ENCODE measurements at regions not wholly inside any gene's neighbourhood (a gene's known extent, or its start where the extent isn't known, plus 50 kb on each side); places are given as distances from the start of the nearest gene placed in this dataset.

- TF ChIP-seq CTCF (IDR thresholded peaks at IDR 0.05; ENCODE audit: insufficient read depth, low read depth, low read length), result no peak
- H3K4me3 ChIP-seq (ENCODE audit: low read depth, low read length), result no peak overlapping the region
Measured at GRCh38 chr1:182245040-182245439, 146.6 kb downstream of the GLUL start.

GRCh38 chr1:182244451-182244850, 147.1 kb downstream of the GLUL start:
- TF ChIP-seq CTCF (IDR thresholded peaks at IDR 0.05; ENCODE audit: insufficient read depth, low read depth, low read length), result no peak
- DNase-seq (ENCODE audit: low read depth), result no peak
- H3K4me3 ChIP-seq (ENCODE audit: low read depth, low read length), result no peak overlapping the region

More at GRCh38 chr1:182245040-182245439, 146.6 kb downstream of the GLUL start:
- DNase-seq (ENCODE audit: low read depth), result no peak

- DNase-seq (ENCODE audit: low read depth), result no peak
- TF ChIP-seq CTCF (IDR thresholded peaks at IDR 0.05; ENCODE audit: insufficient read depth, low read depth, low read length), result no peak
- H3K4me3 ChIP-seq (ENCODE audit: low read depth, low read length), result no peak overlapping the region
Measured at GRCh38 chr1:182242641-182243040, 148.9 kb downstream of the GLUL start.

- H3K4me3 ChIP-seq (ENCODE audit: low read depth, low read length), result no peak overlapping the region
- TF ChIP-seq CTCF (IDR thresholded peaks at IDR 0.05; ENCODE audit: insufficient read depth, low read depth, low read length), result no peak
- no peak for DNase-seq (ENCODE audit: low read depth)
Measured at GRCh38 chr1:182240085-182240484, 151.5 kb downstream of the GLUL start.

GRCh38 chr1:182238421-182238820, 153.2 kb downstream of the GLUL start:
- DNase-seq (ENCODE audit: low read depth), result no peak
- no peak overlapping the region for H3K4me3 ChIP-seq (ENCODE audit: low read depth, low read length)
- no peak for TF ChIP-seq CTCF (IDR thresholded peaks at IDR 0.05; ENCODE audit: insufficient read depth, low read depth, low read length)

GRCh38 chr1:182237329-182237728, 154.3 kb downstream of the GLUL start:
- H3K4me3 ChIP-seq (ENCODE audit: low read depth, low read length), result no peak overlapping the region
- no peak for TF ChIP-seq CTCF (IDR thresholded peaks at IDR 0.05; ENCODE audit: insufficient read depth, low read depth, low read length)
- DNase-seq (ENCODE audit: low read depth), result no peak

GRCh38 chr1:182236651-182237077, 154.9 kb downstream of the GLUL start:
- H3K4me3 ChIP-seq (ENCODE audit: low read depth, low read length), result no peak overlapping the region
- DNase-seq (ENCODE audit: low read depth), result no peak
- no peak for TF ChIP-seq CTCF (IDR thresholded peaks at IDR 0.05; ENCODE audit: insufficient read depth, low read depth, low read length)

Data from fibroblast of villous mesenchyme (primary cell).